NB4 (cell line): ENCODE measurements at regions not wholly inside any gene's neighbourhood (a gene's known extent, or its start where the extent isn't known, plus 50 kb on each side); places are given as distances from the start of the nearest gene placed in this dataset.

Experiments used
- CTCF ChIP-seq: IDR thresholded peaks from one replicate; pipeline ENCODE4 v1.5.1; 2012; ENCODE audit warnings: low read depth, low read length
- POLR2A ChIP-seq: IDR thresholded peaks from 2 replicates; pipeline ENCODE4 v1.6.1; 2011; ENCODE audit warnings: mild to moderate bottlenecking; ENCODE audit not compliant: insufficient read length; ENCODE audit errors: extremely low read depth

DNA sequence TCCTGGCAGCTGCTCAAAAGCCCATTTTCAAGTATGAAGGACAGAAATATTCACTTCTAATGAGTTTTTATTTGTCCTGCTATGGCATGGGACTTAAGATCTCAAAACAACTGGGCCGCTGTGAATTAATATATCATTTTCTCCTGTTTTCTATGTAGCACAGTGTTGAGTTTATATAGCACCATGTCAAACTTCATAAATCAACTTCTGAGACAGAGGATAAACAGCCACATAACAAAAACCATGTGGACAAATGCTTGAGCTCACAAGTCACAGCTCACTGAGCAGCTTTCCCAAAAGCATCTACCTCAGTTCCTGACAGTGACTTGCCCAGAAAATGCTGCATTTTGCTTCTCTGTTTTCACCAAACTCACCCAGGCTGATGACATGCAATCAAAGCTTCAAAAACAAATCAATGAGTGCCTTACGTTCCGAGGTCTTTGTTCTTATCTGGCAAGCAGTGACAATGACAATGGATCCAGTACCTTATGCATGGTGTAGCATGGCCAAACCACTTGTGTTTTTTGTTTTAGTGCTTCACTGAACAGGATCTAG, 722.6 kb downstream of the LRRIQ3 start:
- TF ChIP-seq CTCF (no peak), POLR2A (no peak)
